Lower leg skin (tissue), 3 donors: ENCODE measurements at regions not wholly inside any gene's neighbourhood (a gene's known extent, or its start where the extent isn't known, plus 50 kb on each side); places are given as distances from the start of the nearest gene placed in this dataset.

ENCODE experiments used
- CTCF ChIP-seq, 3 donors: fragments of 450-650 bp; IDR thresholded peaks; one replicate each; pipeline ENCODE4 v1.5.1; 2016; ENCODE audit warnings: antibody characterized with exemption in 3 of 3, mild to moderate bottlenecking in 3 of 3, moderate library complexity in 2 of 3
- POLR2A ChIP-seq, 2 donors: fragments of 450-650 bp; IDR thresholded peaks; one replicate each; pipeline ENCODE4 v1.6.1; 2016 to 2017; ENCODE audit warnings: antibody characterized with exemption in 2 of 2, mild to moderate bottlenecking in 1 of 2, moderate library complexity in 1 of 2

- TF ChIP-seq CTCF (IDR thresholded peaks at IDR 0.05) (no peak), POLR2A (IDR thresholded peaks at IDR 0.05) (no peak)
Measured at GRCh38 chr16:64089697-64090096, 1032.2 kb downstream of the CDH11 start.
